GM12892 (cell line): ENCODE measurements at regions not wholly inside any gene's neighbourhood (a gene's known extent, or its start where the extent isn't known, plus 50 kb on each side); places are given as distances from the start of the nearest gene placed in this dataset.

Experiments
- POLR2A ChIP-seq: IDR thresholded peaks from 2 replicates; pipeline ENCODE4 v1.6.1; 2011; ENCODE audit warnings: low read depth, low read length, control low read depth
- POLR2AphosphoS5 ChIP-seq: IDR thresholded peaks from 2 replicates; pipeline ENCODE4 v1.6.1; 2011; ENCODE audit warnings: low read depth, low read length, control low read depth
- TAF1 ChIP-seq: IDR thresholded peaks from 2 replicates; pipeline ENCODE4 v1.6.1; 2011; ENCODE audit warnings: low read depth, mild to moderate bottlenecking, control low read depth, low read length, borderline replicate concordance

DNA sequence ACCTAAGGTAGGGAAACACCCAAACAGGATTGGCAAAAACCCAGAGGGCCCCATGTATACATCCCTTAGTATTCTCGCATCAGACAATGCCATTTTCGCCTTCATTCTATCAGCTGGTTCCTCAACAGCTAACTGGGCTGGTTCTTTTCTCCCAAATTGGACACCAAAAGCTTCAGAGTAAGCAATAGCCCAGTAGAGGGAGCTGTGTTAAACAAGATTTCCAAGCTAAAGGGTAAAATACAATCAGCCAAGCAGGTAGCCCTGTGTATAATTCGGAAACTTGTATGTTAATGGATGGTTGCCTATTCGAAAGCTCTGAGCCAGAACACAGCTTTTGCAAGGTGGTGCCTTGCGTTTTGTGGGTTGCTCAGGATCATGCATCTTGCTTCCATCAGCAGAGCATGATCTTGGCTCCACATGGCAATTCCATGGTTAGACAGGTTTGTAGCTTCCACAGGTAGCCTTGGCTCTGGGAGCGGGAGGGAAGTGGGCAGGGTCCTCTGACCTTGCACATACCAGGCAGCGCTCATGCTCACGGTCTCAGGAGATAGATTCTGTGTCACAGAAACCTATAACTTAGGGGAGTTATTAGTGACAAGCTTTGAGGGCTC is 115.2 kb upstream of the LNX1 start:
- TF ChIP-seq TAF1, result no peak
- TF ChIP-seq POLR2A, result no peak
- no peak for TF ChIP-seq POLR2AphosphoS5
